Neural cell (in vitro differentiated cells): ENCODE measurements at regions not wholly inside any gene's neighbourhood (a gene's known extent, or its start where the extent isn't known, plus 50 kb on each side); places are given as distances from the start of the nearest gene placed in this dataset.

Experiments
- H2AFZ ChIP-seq: fragments of 200-600, 300-800 bp; sonication (generic), shearing (Covaris generic); 2 replicates; pipeline ENCODE4 v1.6.0; 2014; ENCODE audit warnings: low read depth, mild to moderate bottlenecking, antibody characterized with exemption, low read length, moderate library complexity
- H3F3A ChIP-seq: fragments of 200-600 bp; shearing (Covaris generic); 2 replicates; pipeline ENCODE4 v1.6.1; 2016; ENCODE audit warnings: mild to moderate bottlenecking, moderate library complexity, mixed read lengths, antibody characterized with exemption, low read length; ENCODE audit not compliant: insufficient read depth, poor library complexity, severe bottlenecking
- H3K27ac ChIP-seq: fragments of 200-600, 300-800 bp; sonication (generic), shearing (Covaris generic); 2 replicates; pipeline ENCODE4 v1.5.1; 2014; ENCODE audit warnings: mild to moderate bottlenecking, low read length, moderate library complexity
- H3K27me3 ChIP-seq: fragments of 300-800, 200-600 bp; sonication (generic), shearing (Covaris generic); 2 replicates; pipeline ENCODE4 v1.6.0; 2014; ENCODE audit warnings: mild to moderate bottlenecking, low read depth, low read length, moderate library complexity; ENCODE audit not compliant: insufficient read depth
- H3K36me3 ChIP-seq: fragments of 300-800, 200-600 bp; sonication (generic), shearing (Covaris generic); 2 replicates; pipeline ENCODE4 v1.5.1; 2014; ENCODE audit warnings: mild to moderate bottlenecking, antibody characterized with exemption, low read length, moderate library complexity; ENCODE audit not compliant: insufficient read depth
- H3K4me2 ChIP-seq: fragments of 300-800, 200-600 bp; sonication (generic), shearing (Covaris generic); 2 replicates; pipeline ENCODE4 v1.6.0; 2014; ENCODE audit warnings: mild to moderate bottlenecking, low read length
- H3K4me3 ChIP-seq: fragments of 300-800, 200-600 bp; sonication (generic), shearing (Covaris generic); 2 replicates; pipeline ENCODE4 v1.5.1; 2014; ENCODE audit warnings: mild to moderate bottlenecking, low read length, moderate library complexity
- H3K79me2 ChIP-seq: fragments of 200-600 bp; shearing (Covaris generic); replicated peaks from 2 replicates; pipeline ENCODE4 v1.6.0; 2014; ENCODE audit warnings: mild to moderate bottlenecking, low read length, moderate library complexity; ENCODE audit not compliant: insufficient read depth
- H3K9ac ChIP-seq: fragments of 300-800, 200-600 bp; sonication (generic), shearing (Covaris generic); 2 replicates; pipeline ENCODE4 v1.6.1; 2016; ENCODE audit warnings: mild to moderate bottlenecking, low read length, mixed read lengths
- H3K9me2 ChIP-seq: fragments of 200-600 bp; shearing (Covaris generic); 2 replicates; pipeline ENCODE4 v1.6.1; 2016; ENCODE audit warnings: mild to moderate bottlenecking, low read length, mixed read lengths; ENCODE audit not compliant: insufficient read depth
- H3K9me3 ChIP-seq: fragments of 200-600, 300-800 bp; sonication (generic), shearing (Covaris generic); 2 replicates; pipeline ENCODE4 v1.6.1; 2016; ENCODE audit warnings: mild to moderate bottlenecking, mixed run types, low read length, moderate library complexity, mixed read lengths
- H4K20me1 ChIP-seq: fragments of 200-600 bp; shearing (Covaris generic); 2 replicates; pipeline ENCODE4 v1.6.1; 2016; ENCODE audit warnings: mild to moderate bottlenecking, mixed run types; ENCODE audit not compliant: insufficient read depth
- CTCF ChIP-seq: fragments of 450-650 bp; IDR thresholded peaks from 2 replicates; pipeline ENCODE4 v1.5.1; 2014; ENCODE audit warnings: antibody characterized with exemption, mild to moderate bottlenecking, moderate library complexity; ENCODE audit not compliant: poor library complexity, severe bottlenecking
- EP300 ChIP-seq: fragments of 450-650 bp; conservative IDR thresholded peaks from 2 replicates; pipeline ENCODE4 v1.6.1; 2014; ENCODE audit warnings: antibody characterized with exemption, mild to moderate bottlenecking, moderate library complexity; ENCODE audit not compliant: poor library complexity, severe bottlenecking
- EZH2 ChIP-seq: fragments of 200-600, 300-800 bp; shearing (Covaris generic), sonication (generic); IDR thresholded peaks from 2 replicates; pipeline ENCODE4 v1.6.1; 2014; ENCODE audit warnings: antibody characterized with exemption, low read length, borderline replicate concordance, mild to moderate bottlenecking; ENCODE audit not compliant: insufficient read depth, poor library complexity, severe bottlenecking
- MXI1 ChIP-seq: fragments of 450-650 bp; conservative IDR thresholded peaks from 2 replicates; pipeline ENCODE4 v1.6.1; 2014; ENCODE audit warnings: antibody characterized with exemption, mild to moderate bottlenecking; ENCODE audit not compliant: poor library complexity, severe bottlenecking
- POLR2AphosphoS5 ChIP-seq: IDR thresholded peaks from 2 replicates; pipeline ENCODE4 v1.6.1; 2012
- RAD21 ChIP-seq: fragments of 450-650 bp; conservative IDR thresholded peaks from 2 replicates; pipeline ENCODE4 v1.6.1; 2014; ENCODE audit warnings: antibody characterized with exemption, mild to moderate bottlenecking, moderate library complexity
- SMC3 ChIP-seq: fragments of 450-650 bp; conservative IDR thresholded peaks from 2 replicates; pipeline ENCODE4 v1.6.1; 2014; ENCODE audit warnings: antibody characterized with exemption, mild to moderate bottlenecking, moderate library complexity; ENCODE audit not compliant: poor library complexity
- TAF1 ChIP-seq: IDR thresholded peaks from 2 replicates; pipeline ENCODE4 v1.6.1; 2012; ENCODE audit warnings: low read depth
- TF ChIP-seq, protein P1 (sequence below): IDR thresholded peaks from 2 replicates; pipeline ENCODE4 v1.6.1; 2012; ENCODE audit warnings: borderline replicate concordance

DNA sequence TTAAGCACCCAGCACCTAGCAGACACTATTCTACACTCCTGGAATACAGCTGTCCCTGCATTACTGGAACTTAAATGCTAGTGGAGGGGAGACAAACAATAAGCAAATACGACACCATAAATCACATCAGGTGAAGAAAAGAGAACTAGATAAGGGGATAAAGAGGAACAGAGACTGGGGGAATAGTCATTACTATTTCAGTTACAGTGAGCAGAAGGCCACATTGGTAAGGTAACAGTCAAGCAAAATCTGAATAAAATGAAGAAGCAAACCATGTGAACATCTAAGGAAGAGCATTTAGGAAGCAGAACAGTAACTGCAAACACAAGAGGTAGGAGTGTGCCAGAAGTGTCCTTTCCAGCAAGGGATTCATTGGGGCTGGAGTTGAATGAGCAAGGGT, 77.0 kb upstream of the PTPRM start:
- no peak for TF ChIP-seq MXI1
- TF ChIP-seq CTCF, result no peak
- no peak for TF ChIP-seq EP300
- no peak for TF ChIP-seq RAD21
- no peak for TF ChIP-seq POLR2AphosphoS5
- TF ChIP-seq, protein P1, sequence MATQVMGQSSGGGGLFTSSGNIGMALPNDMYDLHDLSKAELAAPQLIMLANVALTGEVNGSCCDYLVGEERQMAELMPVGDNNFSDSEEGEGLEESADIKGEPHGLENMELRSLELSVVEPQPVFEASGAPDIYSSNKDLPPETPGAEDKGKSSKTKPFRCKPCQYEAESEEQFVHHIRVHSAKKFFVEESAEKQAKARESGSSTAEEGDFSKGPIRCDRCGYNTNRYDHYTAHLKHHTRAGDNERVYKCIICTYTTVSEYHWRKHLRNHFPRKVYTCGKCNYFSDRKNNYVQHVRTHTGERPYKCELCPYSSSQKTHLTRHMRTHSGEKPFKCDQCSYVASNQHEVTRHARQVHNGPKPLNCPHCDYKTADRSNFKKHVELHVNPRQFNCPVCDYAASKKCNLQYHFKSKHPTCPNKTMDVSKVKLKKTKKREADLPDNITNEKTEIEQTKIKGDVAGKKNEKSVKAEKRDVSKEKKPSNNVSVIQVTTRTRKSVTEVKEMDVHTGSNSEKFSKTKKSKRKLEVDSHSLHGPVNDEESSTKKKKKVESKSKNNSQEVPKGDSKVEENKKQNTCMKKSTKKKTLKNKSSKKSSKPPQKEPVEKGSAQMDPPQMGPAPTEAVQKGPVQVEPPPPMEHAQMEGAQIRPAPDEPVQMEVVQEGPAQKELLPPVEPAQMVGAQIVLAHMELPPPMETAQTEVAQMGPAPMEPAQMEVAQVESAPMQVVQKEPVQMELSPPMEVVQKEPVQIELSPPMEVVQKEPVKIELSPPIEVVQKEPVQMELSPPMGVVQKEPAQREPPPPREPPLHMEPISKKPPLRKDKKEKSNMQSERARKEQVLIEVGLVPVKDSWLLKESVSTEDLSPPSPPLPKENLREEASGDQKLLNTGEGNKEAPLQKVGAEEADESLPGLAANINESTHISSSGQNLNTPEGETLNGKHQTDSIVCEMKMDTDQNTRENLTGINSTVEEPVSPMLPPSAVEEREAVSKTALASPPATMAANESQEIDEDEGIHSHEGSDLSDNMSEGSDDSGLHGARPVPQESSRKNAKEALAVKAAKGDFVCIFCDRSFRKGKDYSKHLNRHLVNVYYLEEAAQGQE, result no peak
- TF ChIP-seq TAF1, result no peak
- TF ChIP-seq EZH2, result no peak
- no peak for TF ChIP-seq SMC3
- Histone ChIP-seq H3K36me3 (no peaks in the 10 kb centered on the region), H2AFZ (no peak overlapping the region), H3F3A (no peaks in the 10 kb centered on the region), H3K9me2 (no peaks in the 10 kb centered on the region), H3K27me3 (no peaks in the 10 kb centered on the region), H3K27ac (no peak overlapping the region), H3K4me3 (no peak overlapping the region), H3K9me3 (no peaks in the 10 kb centered on the region), H3K79me2 (no peaks in the 10 kb centered on the region), H4K20me1 (no peaks in the 10 kb centered on the region), H3K9ac (no peak overlapping the region), H3K4me2 (no peak overlapping the region)

DNA sequence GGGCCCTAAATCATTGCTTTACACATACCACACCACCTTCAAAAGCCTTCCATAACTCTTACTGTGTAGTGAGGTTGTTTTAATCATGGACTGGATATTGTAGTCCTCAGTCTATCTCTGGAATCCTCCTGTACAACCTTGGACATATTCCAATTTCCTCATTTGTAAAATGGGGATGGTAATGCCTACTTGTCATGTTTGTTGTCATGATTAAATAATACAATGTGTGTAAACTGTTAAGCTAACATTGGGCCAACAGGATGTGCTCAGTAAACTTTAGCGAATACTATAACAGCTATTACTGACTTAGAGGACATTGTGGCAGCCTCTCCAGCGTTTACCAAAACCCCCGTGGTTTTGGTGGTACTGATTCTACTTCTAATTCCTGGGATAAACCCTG, 74.7 kb upstream of the PTPRM start:
- H3K9me3 ChIP-seq, result no peaks in the 10 kb centered on the region
- no peaks in the 10 kb centered on the region for H3K79me2 ChIP-seq
- no peak overlapping the region for H3K4me2 ChIP-seq
- H3F3A ChIP-seq, result no peaks in the 10 kb centered on the region
- H3K27ac ChIP-seq, result no peak overlapping the region
- no peak overlapping the region for H3K9ac ChIP-seq
- TF ChIP-seq EP300 (no peak), POLR2AphosphoS5 (no peak), EZH2 (no peak), TAF1 (no peak), CTCF (no peak), RAD21 (no peak), SMC3 (no peak), MXI1 (no peak)
- TF ChIP-seq, protein P1, result no peak
- H3K9me2 ChIP-seq, result no peaks in the 10 kb centered on the region
- H3K36me3 ChIP-seq, result no peaks in the 10 kb centered on the region
- no peak overlapping the region for H3K4me3 ChIP-seq
- no peaks in the 10 kb centered on the region for H3K27me3 ChIP-seq
- no peak overlapping the region for H2AFZ ChIP-seq
- H4K20me1 ChIP-seq, result no peaks in the 10 kb centered on the region
